IMR-90 (cell line): ENCODE measurements at regions not wholly inside any gene's neighbourhood (a gene's known extent, or its start where the extent isn't known, plus 50 kb on each side); places are given as distances from the start of the nearest gene placed in this dataset.

Experiments
- ATAC-seq: fragments of 200-7000 bp; cut with Tn5 transposase; 2 replicates; pipeline ENCODE4 v1.9.1; 2020; ENCODE audit warnings: low read depth, mild to moderate bottlenecking, moderate library complexity
- BruUV-seq: library from RNA; stranded (reverse); fragments of 400-500 nt; replicated peaks from 2 replicates; lab custom pipeline; 2021; lab: Mats Ljungman, UMichigan
- CTCF ChIA-PET: fragments of 300-600 bp; formaldehyde crosslinking; extraction: SDS; loops from one replicate; lab custom pipeline; 2021; ENCODE audit warnings: antibody characterized with exemption; lab: Yijun Ruan, JAX
- POLR2A ChIA-PET: fragments of 300-600 bp; sonication (Branson Sonifier 250); formaldehyde crosslinking; loops from one replicate; lab custom pipeline; 2022; ENCODE audit warnings: antibody characterized with exemption; ENCODE audit not compliant: unreplicated experiment; lab: Charles Lee
- DNase-seq: peaks from one replicate; pipeline ENCODE4 v3.0.0; 2013
- H2AFZ ChIP-seq: replicated peaks from 2 replicates; pipeline ENCODE3; 2013; ENCODE audit warnings: low read length, mild to moderate bottlenecking; ENCODE audit not compliant: poor library complexity
- H2AK5ac ChIP-seq: 2 replicates; pipeline ENCODE4 v1.6.1; 2013; ENCODE audit warnings: low read depth, low read length, inconsistent platforms
- H2AK9ac ChIP-seq: replicated peaks from 2 replicates; pipeline ENCODE3; 2013; ENCODE audit warnings: mild to moderate bottlenecking, low read depth, low read length, moderate library complexity; ENCODE audit not compliant: poor library complexity
- H2BK120ac ChIP-seq: 2 replicates; pipeline ENCODE4 v1.6.1; 2013; ENCODE audit warnings: low read depth, low read length, inconsistent platforms
- H2BK15ac ChIP-seq: 3 replicates; pipeline ENCODE4 v1.6.1; 2013; ENCODE audit warnings: low read depth, low read length, inconsistent platforms
- H2BK20ac ChIP-seq: 2 replicates; pipeline ENCODE4 v1.6.1; 2013; ENCODE audit warnings: low read depth, mild to moderate bottlenecking, inconsistent platforms, low read length, moderate library complexity
- H2BK5ac ChIP-seq: 2 replicates; pipeline ENCODE4 v1.6.1; 2013; ENCODE audit warnings: mild to moderate bottlenecking, low read depth, low read length, inconsistent platforms; ENCODE audit not compliant: poor library complexity, severe bottlenecking
- H3K14ac ChIP-seq: replicated peaks from 2 replicates; pipeline ENCODE4 v1.6.1; 2013; ENCODE audit warnings: low read depth, low read length, inconsistent platforms
- H3K18ac ChIP-seq: 2 replicates; pipeline ENCODE4 v1.6.1; 2013; ENCODE audit warnings: low read depth, low read length, control low read depth
- H3K23ac ChIP-seq: 2 replicates; pipeline ENCODE4 v1.6.1; 2013; ENCODE audit warnings: low read depth, low read length, inconsistent platforms
- H3K27ac ChIP-seq: 2 replicates; pipeline ENCODE4 v1.5.1; 2013; ENCODE audit warnings: mild to moderate bottlenecking, control low read depth, low read length; ENCODE audit not compliant: insufficient read depth
- H3K27me3 ChIP-seq: 2 replicates; pipeline ENCODE4 v1.6.1; 2013; ENCODE audit warnings: low read length; ENCODE audit not compliant: control insufficient read depth, insufficient read depth
- H3K36me3 ChIP-seq: 2 replicates; pipeline ENCODE4 v1.6.1; 2013; ENCODE audit warnings: low read length, mixed read lengths; ENCODE audit not compliant: control insufficient read depth, insufficient read depth
- H3K4ac ChIP-seq: 2 replicates; pipeline ENCODE4 v1.6.1; 2013; ENCODE audit warnings: low read depth, low read length, inconsistent platforms
- H3K4me1 ChIP-seq: 2 replicates; pipeline ENCODE4 v1.6.1; 2013; ENCODE audit warnings: low read length, mixed read lengths; ENCODE audit not compliant: control insufficient read depth, insufficient read depth
- H3K4me2 ChIP-seq: 2 replicates; pipeline ENCODE4 v1.6.1; 2013; ENCODE audit warnings: low read depth, mild to moderate bottlenecking, control low read depth, low read length, moderate library complexity
- H3K4me3 ChIP-seq: 2 replicates; pipeline ENCODE4 v1.5.1; 2013; ENCODE audit warnings: low read depth, mild to moderate bottlenecking, control low read depth, low read length, moderate library complexity; ENCODE audit not compliant: insufficient read depth
- H3K56ac ChIP-seq: 2 replicates; pipeline ENCODE4 v1.6.1; 2013; ENCODE audit warnings: low read length, inconsistent platforms; ENCODE audit not compliant: insufficient read depth; ENCODE audit errors: extremely low read depth
- H3K79me1 ChIP-seq, 2 experiments: 2 replicates each; pipeline ENCODE4 v1.6.1; 2013; ENCODE audit warnings: low read length in 2 of 2, inconsistent platforms in 1 of 2, low read depth in 1 of 2
- H3K9ac ChIP-seq: 2 replicates; pipeline ENCODE4 v1.6.1; 2013; ENCODE audit warnings: low read depth, low read length, control low read depth
- H3K9me1 ChIP-seq: 2 replicates; pipeline ENCODE4 v1.6.1; 2013; ENCODE audit warnings: low read length, inconsistent platforms; ENCODE audit not compliant: insufficient read depth
- H3K9me3 ChIP-seq: 2 replicates; pipeline ENCODE4 v1.6.1; 2013; ENCODE audit warnings: low read length; ENCODE audit not compliant: control insufficient read depth, insufficient read depth
- H4K20me1 ChIP-seq: 2 replicates; pipeline ENCODE4 v1.6.1; 2013; ENCODE audit warnings: low read length, inconsistent platforms; ENCODE audit not compliant: insufficient read depth
- H4K5ac ChIP-seq: 2 replicates; pipeline ENCODE4 v1.6.1; 2013; ENCODE audit warnings: mild to moderate bottlenecking, low read depth, low read length, control low read depth
- H4K8ac ChIP-seq, 2 experiments: 2 replicates each; pipeline ENCODE4 v1.6.1; 2013; ENCODE audit warnings: low read depth in 2 of 2, low read length in 2 of 2, control low read depth in 1 of 2, inconsistent platforms in 1 of 2
- H4K91ac ChIP-seq: 2 replicates; pipeline ENCODE4 v1.6.1; 2013; ENCODE audit warnings: low read depth, low read length, inconsistent platforms; ENCODE audit not compliant: insufficient read depth
- BHLHE40 ChIP-seq: fragments of 150-350 bp; IDR thresholded peaks from 2 replicates; pipeline ENCODE4 v1.6.1; 2016; ENCODE audit warnings: mild to moderate bottlenecking, low read depth, low read length
- CEBPB ChIP-seq: IDR thresholded peaks from 2 replicates; pipeline ENCODE4 v1.6.1; 2012; ENCODE audit warnings: low read depth, low read length, improper control_type of control experiment
- CHD1 ChIP-seq: IDR thresholded peaks from 2 replicates; pipeline ENCODE4 v1.6.1; 2012; ENCODE audit warnings: low read depth, low read length, improper control_type of control experiment
- CTCF ChIP-seq: conservative IDR thresholded peaks from 2 replicates; pipeline ENCODE4 v1.5.1; 2012; ENCODE audit warnings: mild to moderate bottlenecking, low read depth, low read length, improper control_type of control experiment
- ELK1 ChIP-seq: fragments of 150-350 bp; IDR thresholded peaks from 2 replicates; pipeline ENCODE4 v1.6.1; 2016; ENCODE audit warnings: low read depth, mild to moderate bottlenecking, low read length, moderate library complexity, borderline replicate concordance
- FOS ChIP-seq: fragments of 150-350 bp; IDR thresholded peaks from 2 replicates; pipeline ENCODE4 v1.6.1; 2016; ENCODE audit warnings: low read depth, low read length
- MAFK ChIP-seq: IDR thresholded peaks from 2 replicates; pipeline ENCODE4 v1.6.1; 2012; ENCODE audit warnings: low read depth, low read length, improper control_type of control experiment
- MAZ ChIP-seq: IDR thresholded peaks from 2 replicates; pipeline ENCODE4 v1.6.1; 2012; ENCODE audit warnings: low read depth, mild to moderate bottlenecking, low read length, improper control_type of control experiment, moderate library complexity, borderline replicate concordance
- MXI1 ChIP-seq: IDR thresholded peaks from 2 replicates; pipeline ENCODE4 v1.6.1; 2012; ENCODE audit warnings: low read depth, mild to moderate bottlenecking, low read length, moderate library complexity, borderline replicate concordance
- NFE2L2 ChIP-seq: fragments of 150-350 bp; IDR thresholded peaks from 2 replicates; pipeline ENCODE4 v1.6.1; 2016; ENCODE audit warnings: low read depth, mild to moderate bottlenecking, low read length
- POLR2A ChIP-seq: IDR thresholded peaks from 2 replicates; pipeline ENCODE4 v1.6.1; 2012; ENCODE audit warnings: mild to moderate bottlenecking, low read depth, low read length
- RAD21 ChIP-seq: IDR thresholded peaks from 2 replicates; pipeline ENCODE4 v1.6.1; 2012; ENCODE audit warnings: low read length, improper control_type of control experiment
- RCOR1 ChIP-seq: IDR thresholded peaks from 2 replicates; pipeline ENCODE4 v1.6.1; 2012; ENCODE audit warnings: mild to moderate bottlenecking, low read length, improper control_type of control experiment; ENCODE audit not compliant: insufficient replicate concordance
- RFX5 ChIP-seq: IDR thresholded peaks from 2 replicates; pipeline ENCODE4 v1.8.0; 2012; ENCODE audit warnings: low read depth, mild to moderate bottlenecking, low read length, moderate library complexity
- SMC3 ChIP-seq: fragments of 150-350 bp; IDR thresholded peaks from 2 replicates; pipeline ENCODE4 v1.6.1; 2016; ENCODE audit warnings: low read depth, mild to moderate bottlenecking, antibody characterized with exemption, low read length, moderate library complexity
- USF2 ChIP-seq: fragments of 150-350 bp; IDR thresholded peaks from 2 replicates; pipeline ENCODE4 v1.6.1; 2017; ENCODE audit warnings: mild to moderate bottlenecking, antibody characterized with exemption, low read length, low read depth
- WGBS, 2 experiments: methylation state at CpG; one replicate each; pipeline versions ENCODE4 v1.1.5 to v1.1.7; 2013; ENCODE audit warnings: missing lambda C conversion rate in 2 of 2; ENCODE audit not compliant: insufficient read length in 1 of 2; ENCODE audit errors: extremely low coverage in 2 of 2; 5-methylcytosine and 5-hydroxymethylcytosine counted together
- dilution Hi-C: fragments of 300-500 bp; cut with HindIII; formaldehyde crosslinking; loops from one replicate; pipeline ENCODE4 v1.14.3; 2018; ENCODE audit warnings: low sequenced_read_pairs; ENCODE audit not compliant: unreplicated experiment
- in situ Hi-C: fragments of 300-500 bp; cut with MboI; formaldehyde crosslinking; loops from 3 replicates; pipeline ENCODE4 v1.14.3; 2019; ENCODE audit warnings: low sequenced_read_pairs, inconsistent platforms, mixed read lengths
- intact Hi-C: fragments of 100-400 bp; cut with micrococcal nuclease; formaldehyde crosslinking; loops from 2 replicates; pipeline ENCODE4 v1.10.0; 2022

- Histone ChIP-seq H3K9me1 (no peaks in the 10 kb centered on the region), H3K18ac (no peak overlapping the region), H3K56ac (no peak overlapping the region), H3K27ac (no peak overlapping the region), H3K4me1 (no peaks in the 10 kb centered on the region), H4K5ac (no peak overlapping the region), H3K79me1 (no peaks in the 10 kb centered on the region), H3K14ac (no peak overlapping the region), H3K4me3 (no peak overlapping the region), H3K27me3 (no peaks in the 10 kb centered on the region), H3K36me3 (no peaks in the 10 kb centered on the region), H3K9ac (no peak overlapping the region), H2BK20ac (no peak overlapping the region), H2BK15ac (no peak overlapping the region), H2AK9ac (no peak overlapping the region), H2AFZ (no peak overlapping the region), H3K23ac (no peak overlapping the region), H2BK5ac (no peak overlapping the region), H2AK5ac (no peak overlapping the region), H3K9me3 (no peaks in the 10 kb centered on the region; the same call in 1 of the 2 replicates), H4K91ac (no peak overlapping the region), H3K4me2 (no peak overlapping the region), H4K8ac (no peak overlapping the region), H2BK120ac (no peak overlapping the region), H3K4ac (no peak overlapping the region), H4K20me1 (no peaks in the 10 kb centered on the region)
- in situ Hi-C loops: no loop called here
- intact Hi-C loops: no loop called here
- no TSS peak for BruUV-seq
- ATAC-seq (no peak), DNase-seq (no peak)
- dilution Hi-C loops: no loop called here
- no CpG with 5 or more reads among the region's 2 CpGs for WGBS, 2 experiments
- CTCF ChIA-PET: interaction anchor here (0.7 kb wide), 1 partner anchor 1935 kb away, joined by 3 read pairs; no protein-coding TSS in a partner anchor
- POLR2A ChIA-PET: no interaction called here
- TF ChIP-seq POLR2A (no peak), SMC3 (no peak), USF2 (no peak), CEBPB (no peak), MXI1 (no peak), CTCF (no peak), MAZ (no peak), CHD1 (no peak), FOS (no peak), BHLHE40 (no peak), NFE2L2 (no peak), RAD21 (no peak), RFX5 (no peak), RCOR1 (no peak), MAFK (no peak), ELK1 (no peak)
Measured at GRCh38 chr11:50182486-50182885, 149.8 kb downstream of the OR4C45 start.
